H1 (cell line): ENCODE measurements at regions not wholly inside any gene's neighbourhood (a gene's known extent, or its start where the extent isn't known, plus 50 kb on each side); places are given as distances from the start of the nearest gene placed in this dataset.
"Not testable (repeated sequence)": the region's sequence is repeated elsewhere in the genome, so short reads cannot be mapped to it uniquely, and the experiment has no call there.

Source experiments
- CTCF ChIP-seq, 3 experiments: IDR thresholded peaks; 1 replicate in 2 of 3; 2 replicates in 1 of 3; pipeline versions ENCODE4 v1.5.1 to v1.6.1; 2011; ENCODE audit warnings: low read length in 3 of 3, mild to moderate bottlenecking in 3 of 3, inconsistent platforms in 2 of 3, low read depth in 1 of 3, moderate library complexity in 1 of 3; ENCODE audit not compliant: insufficient read depth in 1 of 3; ENCODE audit errors: control extremely low read depth in 1 of 3
- E2F6 ChIP-seq: IDR thresholded peaks from 2 replicates; pipeline ENCODE4 v1.6.1; 2012; ENCODE audit warnings: inconsistent platforms
- EZH2 ChIP-seq: fragments of 200-600 bp; sonication (generic); IDR thresholded peaks from 2 replicates; pipeline ENCODE4 v1.7.1; 2012; ENCODE audit warnings: low read depth, mild to moderate bottlenecking, moderate library complexity, low read length, inconsistent platforms; ENCODE audit not compliant: severe bottlenecking
- HDAC2 ChIP-seq, 2 experiments: fragments of 300-600 bp in 1 of 2; sonication (generic) in 1 of 2; IDR thresholded peaks; 2 replicates each; pipeline ENCODE4 v1.6.1; 2011 to 2012; ENCODE audit warnings: low read depth in 2 of 2, low read length in 2 of 2, mild to moderate bottlenecking in 2 of 2, moderate library complexity in 2 of 2, borderline replicate concordance in 1 of 2, inconsistent platforms in 1 of 2
- HDAC6 ChIP-seq: IDR thresholded peaks from one replicate; pipeline ENCODE4 v1.7.1; 2012; ENCODE audit warnings: low read depth, mild to moderate bottlenecking, inconsistent platforms, low read length, moderate library complexity
- MAX ChIP-seq: IDR thresholded peaks from 2 replicates; pipeline ENCODE4 v1.6.1; 2012; ENCODE audit warnings: inconsistent platforms
- PHF8 ChIP-seq: fragments of 200-600 bp; sonication (generic); conservative IDR thresholded peaks from 2 replicates; pipeline ENCODE4 v1.7.1; 2012; ENCODE audit warnings: low read depth, mild to moderate bottlenecking, inconsistent platforms, low read length, moderate library complexity
- POLR2A ChIP-seq, 2 experiments: IDR thresholded peaks; 1 replicate in 1 of 2; 2 replicates in 1 of 2; pipeline ENCODE4 v1.6.1; 2011; ENCODE audit warnings: low read depth in 2 of 2, low read length in 2 of 2, mild to moderate bottlenecking in 2 of 2; ENCODE audit errors: control extremely low read depth in 1 of 2
- SP2 ChIP-seq: IDR thresholded peaks from 2 replicates; pipeline ENCODE4 v1.6.1; 2012; ENCODE audit warnings: mild to moderate bottlenecking, low read length, inconsistent platforms
- YY1 ChIP-seq: IDR thresholded peaks from 2 replicates; pipeline ENCODE4 v1.6.1; 2011; ENCODE audit warnings: low read depth, mild to moderate bottlenecking, low read length

- not testable (repeated sequence) for TF ChIP-seq MAX; CTCF (IDR thresholded peaks at IDR 0.05; ENCODE audit: control extremely low read depth in 1 of 3, insufficient read depth in 1 of 3, low read depth in 1 of 3, low read length in 3 of 3); HDAC6; EZH2; YY1; POLR2A (IDR thresholded peaks at IDR 0.05; ENCODE audit: control extremely low read depth in 1 of 2, low read depth in 2 of 2, low read length in 2 of 2); PHF8; HDAC2 (IDR thresholded peaks at IDR 0.05; ENCODE audit: borderline replicate concordance in 1 of 2, low read depth in 2 of 2, low read length in 2 of 2); E2F6; SP2
Observed at GRCh38 chr5:1636208-1636770, 112.5 kb upstream of the LPCAT1 start.
